Dendritic cell treated with granulocyte-macrophage colony-stimulating factor and Interleukin-4, amounts not matched to agents 40 ng/mL and 50 ng/mL, for 4 days (primary cell): ENCODE measurements at regions not wholly inside any gene's neighbourhood (a gene's known extent, or its start where the extent isn't known, plus 50 kb on each side); places are given as distances from the start of the nearest gene placed in this dataset.
"Not testable (repeated sequence)": the region's sequence is repeated elsewhere in the genome, so short reads cannot be mapped to it uniquely, and the experiment has no call there.

ENCODE experiments used
- H3K27ac Mint-ChIP-seq: one replicate; pipeline ENCODE4 v1.8.0; 2022; ENCODE audit warnings: mild to moderate bottlenecking, mixed read lengths
- H3K27me3 Mint-ChIP-seq: one replicate; pipeline ENCODE4 v1.8.0; 2022; ENCODE audit warnings: mild to moderate bottlenecking, mixed read lengths
- H3K36me3 Mint-ChIP-seq: one replicate; pipeline ENCODE4 v1.8.0; 2022; ENCODE audit warnings: low read depth, mixed read lengths
- H3K4me1 Mint-ChIP-seq: one replicate; pipeline ENCODE4 v1.8.0; 2022; ENCODE audit warnings: low read depth, mixed read lengths
- H3K4me3 Mint-ChIP-seq: one replicate; pipeline ENCODE4 v1.8.0; 2022; ENCODE audit warnings: mild to moderate bottlenecking, moderate library complexity, mixed read lengths
- H3K9me3 Mint-ChIP-seq: one replicate; pipeline ENCODE4 v1.8.0; 2022; ENCODE audit warnings: mixed read lengths
- intact Hi-C: fragments of 100-400 bp; cut with micrococcal nuclease; formaldehyde crosslinking; loops from one replicate; pipeline ENCODE4 v1.15.0; 2022

- no peak overlapping the region for H3K4me3 Mint-ChIP-seq
- no peaks in the 10 kb centered on the region for H3K9me3 Mint-ChIP-seq
- intact Hi-C loops: no loop called here
- no peak overlapping the region for H3K27ac Mint-ChIP-seq
- no peaks in the 10 kb centered on the region for H3K27me3 Mint-ChIP-seq
- H3K4me1 Mint-ChIP-seq: no peaks in the 10 kb centered on the region
- no peaks in the 10 kb centered on the region for H3K36me3 Mint-ChIP-seq
Measured at GRCh38 chr14:25699981-25700380, 650.0 kb upstream of the STXBP6 start.

GRCh38 chr14:25698111-25698510, 648.2 kb upstream of the STXBP6 start:
- Mint-ChIP-seq H3K4me1 (no peaks in the 10 kb centered on the region), H3K27ac (no peak overlapping the region), H3K36me3 (no peaks in the 10 kb centered on the region), H3K4me3 (no peak overlapping the region), H3K9me3 (no peaks in the 10 kb centered on the region), H3K27me3 (no peaks in the 10 kb centered on the region)
- intact Hi-C loops: no loop called here

DNA sequence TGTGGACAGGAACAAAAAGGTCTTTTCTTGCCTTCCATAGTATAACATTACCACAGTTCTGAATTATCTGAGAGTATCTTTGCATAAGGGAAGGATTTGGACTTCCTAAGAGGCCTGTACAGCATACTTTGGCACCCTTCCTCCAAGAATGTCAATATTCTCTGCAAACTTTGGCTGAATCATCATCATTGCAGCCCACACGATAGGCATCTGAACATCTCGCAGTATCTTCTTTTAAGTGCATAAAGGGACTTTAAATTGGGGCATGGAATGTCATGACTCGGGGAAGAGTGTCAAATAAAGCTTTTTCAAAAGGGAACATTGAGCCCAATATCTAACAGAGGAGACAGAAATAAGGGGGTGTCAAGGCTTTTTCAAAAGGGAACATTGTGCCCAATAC, 646.2 kb upstream of the STXBP6 start:
- H3K27ac Mint-ChIP-seq: no peak overlapping the region
- H3K27me3 Mint-ChIP-seq: no peaks in the 10 kb centered on the region
- no peaks in the 10 kb centered on the region for H3K4me1 Mint-ChIP-seq
- no peaks in the 10 kb centered on the region for H3K36me3 Mint-ChIP-seq
- no peak overlapping the region for H3K4me3 Mint-ChIP-seq
- no peaks in the 10 kb centered on the region for H3K9me3 Mint-ChIP-seq
- intact Hi-C loops: no loop called here

DNA sequence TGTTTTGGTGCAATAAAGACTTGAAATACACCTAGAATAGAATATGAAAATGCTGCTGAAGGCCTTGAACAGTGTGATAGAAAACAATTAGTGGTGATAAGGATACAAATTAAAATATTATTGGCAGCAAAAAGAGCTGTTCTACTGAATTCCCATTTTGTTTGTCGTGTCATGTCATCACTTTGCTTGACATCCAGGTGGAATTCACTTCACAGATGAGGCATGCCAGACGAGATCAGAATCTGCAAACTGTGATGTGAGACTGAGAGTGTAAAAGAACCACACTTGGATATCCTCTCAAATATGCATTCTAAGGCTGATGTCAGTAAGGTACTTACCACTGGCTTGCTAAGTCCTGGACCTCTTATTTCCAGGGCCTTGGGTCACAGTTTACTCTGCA, 635.1 kb upstream of the STXBP6 start:
- H3K4me1 Mint-ChIP-seq: no peaks in the 10 kb centered on the region
- no peak overlapping the region for H3K27ac Mint-ChIP-seq
- H3K9me3 Mint-ChIP-seq: peaks cover 23% of the 10 kb centered on the region
- no peak overlapping the region for H3K4me3 Mint-ChIP-seq
- intact Hi-C loops: no loop called here
- no peaks in the 10 kb centered on the region for H3K27me3 Mint-ChIP-seq
- H3K36me3 Mint-ChIP-seq: no peaks in the 10 kb centered on the region

DNA sequence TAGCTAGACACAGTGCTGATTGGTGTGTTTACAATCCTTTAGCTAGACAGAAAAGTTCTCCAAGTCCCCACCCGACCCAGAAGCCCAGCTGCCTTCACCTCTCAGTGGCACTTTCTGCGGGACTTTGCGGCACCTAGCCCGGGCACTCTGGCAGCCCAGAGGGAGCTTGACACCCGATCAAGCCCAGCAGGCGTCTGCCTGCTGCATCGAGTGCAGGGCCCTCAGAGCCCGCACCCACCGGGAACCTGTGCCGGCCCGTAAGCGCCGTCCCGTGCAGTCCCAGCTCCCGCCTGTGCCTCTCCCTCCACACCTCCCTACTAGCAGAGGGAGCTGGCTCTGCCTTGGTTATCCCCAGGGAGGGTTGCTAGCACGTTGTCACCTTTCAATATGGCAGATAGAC, 631.0 kb upstream of the STXBP6 start:
- intact Hi-C loops: no loop called here
- Mint-ChIP-seq H3K27me3 (no peaks in the 10 kb centered on the region), H3K4me1 (no peaks in the 10 kb centered on the region), H3K4me3 (no peak overlapping the region), H3K27ac (no peak overlapping the region), H3K9me3 (peaks cover 44% of the 10 kb centered on the region), H3K36me3 (no peaks in the 10 kb centered on the region)

DNA sequence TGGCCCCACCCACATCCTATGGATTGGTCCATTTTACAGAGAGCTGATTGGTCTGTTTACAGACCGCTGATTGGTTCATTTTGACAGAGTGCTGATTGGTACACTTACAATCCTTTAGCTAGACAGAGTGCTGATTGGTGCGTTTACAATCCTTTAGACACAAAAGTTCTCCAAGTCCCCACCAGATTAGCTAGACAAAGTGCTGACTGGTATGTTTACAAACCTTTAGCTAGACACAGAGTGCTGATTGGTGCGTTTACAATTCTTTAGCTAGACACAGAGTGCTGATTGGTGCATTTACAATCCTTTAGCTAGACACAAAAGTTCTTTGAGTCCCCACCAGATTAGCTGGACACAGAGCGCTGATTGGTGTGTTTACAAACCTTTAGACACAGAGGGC, 630.6 kb upstream of the STXBP6 start:
- H3K4me1 Mint-ChIP-seq, H3K27ac Mint-ChIP-seq, intact Hi-C loops, H3K36me3 Mint-ChIP-seq, H3K4me3 Mint-ChIP-seq, H3K27me3 Mint-ChIP-seq: not testable (repeated sequence)
- peaks cover 44% of the 10 kb centered on the region for H3K9me3 Mint-ChIP-seq

GRCh38 chr14:25677111-25677510, 627.2 kb upstream of the STXBP6 start:
- Mint-ChIP-seq H3K4me3 (no peak overlapping the region), H3K27ac (no peak overlapping the region), H3K36me3 (no peaks in the 10 kb centered on the region), H3K4me1 (no peaks in the 10 kb centered on the region), H3K9me3 (peaks cover 41% of the 10 kb centered on the region), H3K27me3 (no peaks in the 10 kb centered on the region)
- intact Hi-C loops: no loop called here

- no peaks in the 10 kb centered on the region for H3K9me3 Mint-ChIP-seq
- no peaks in the 10 kb centered on the region for H3K36me3 Mint-ChIP-seq
- H3K4me3 Mint-ChIP-seq: no peak overlapping the region
- H3K27ac Mint-ChIP-seq: no peak overlapping the region
- no peaks in the 10 kb centered on the region for H3K27me3 Mint-ChIP-seq
- intact Hi-C loops: no loop called here
- H3K4me1 Mint-ChIP-seq: no peaks in the 10 kb centered on the region
Measured at GRCh38 chr14:25667387-25667786, 617.4 kb upstream of the STXBP6 start.

DNA sequence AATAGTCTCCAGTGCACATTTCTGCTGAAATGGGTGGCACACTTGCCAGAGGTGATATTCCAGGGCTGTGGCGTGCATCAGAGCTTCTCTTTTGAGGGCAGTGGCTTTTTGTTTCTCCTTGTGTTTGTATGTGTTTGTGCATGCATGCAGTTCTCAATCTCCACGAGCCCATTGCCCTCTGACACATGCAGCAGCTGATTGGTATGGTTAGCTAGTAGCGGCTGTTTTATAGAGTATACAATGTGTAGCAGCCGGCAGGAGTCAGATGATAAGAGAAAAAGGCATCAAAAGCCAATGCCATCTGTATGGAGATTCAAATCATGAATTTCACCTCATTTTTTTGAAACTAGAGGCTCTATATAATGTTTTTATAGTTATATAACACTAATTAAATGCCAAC, 616.9 kb upstream of the STXBP6 start:
- Mint-ChIP-seq H3K4me1 (no peaks in the 10 kb centered on the region), H3K36me3 (no peaks in the 10 kb centered on the region), H3K4me3 (no peak overlapping the region), H3K9me3 (no peaks in the 10 kb centered on the region), H3K27me3 (no peaks in the 10 kb centered on the region), H3K27ac (no peak overlapping the region)
- intact Hi-C loops: no loop called here

DNA sequence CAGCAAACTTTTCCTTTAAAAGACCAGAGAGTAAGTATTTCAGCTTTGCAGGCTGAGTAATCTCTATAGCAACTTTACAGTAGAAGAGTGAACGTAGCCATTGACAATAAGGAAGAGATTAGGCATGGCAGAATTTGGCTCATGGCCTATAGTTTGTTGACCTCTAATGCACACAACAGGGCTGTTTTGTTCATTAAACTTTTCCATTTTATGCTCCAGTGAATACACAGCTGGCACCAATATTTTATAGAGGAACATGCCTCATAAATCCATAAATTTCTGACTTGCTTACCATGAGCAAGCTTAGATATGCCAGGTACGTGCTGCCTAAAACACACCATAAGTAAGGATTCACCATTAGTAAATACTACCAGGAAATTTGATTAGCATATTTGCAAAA, 609.0 kb upstream of the STXBP6 start:
- intact Hi-C loops: no loop called here
- Mint-ChIP-seq H3K4me3 (no peak overlapping the region), H3K27me3 (no peaks in the 10 kb centered on the region), H3K36me3 (no peaks in the 10 kb centered on the region), H3K4me1 (no peaks in the 10 kb centered on the region), H3K9me3 (no peaks in the 10 kb centered on the region), H3K27ac (no peak overlapping the region)

GRCh38 chr14:25630447-25630846, 580.5 kb upstream of the STXBP6 start:
- H3K4me1 Mint-ChIP-seq: no peaks in the 10 kb centered on the region
- intact Hi-C loops: no loop called here
- H3K9me3 Mint-ChIP-seq: no peaks in the 10 kb centered on the region
- no peaks in the 10 kb centered on the region for H3K36me3 Mint-ChIP-seq
- H3K27ac Mint-ChIP-seq: no peak overlapping the region
- H3K27me3 Mint-ChIP-seq: no peaks in the 10 kb centered on the region
- no peak overlapping the region for H3K4me3 Mint-ChIP-seq

GRCh38 chr14:25628978-25629377, 579.0 kb upstream of the STXBP6 start:
- Mint-ChIP-seq H3K4me3 (no peak overlapping the region), H3K9me3 (no peaks in the 10 kb centered on the region), H3K27me3 (no peaks in the 10 kb centered on the region), H3K27ac (no peak overlapping the region), H3K4me1 (no peaks in the 10 kb centered on the region), H3K36me3 (no peaks in the 10 kb centered on the region)
- intact Hi-C loops: no loop called here

GRCh38 chr14:25628390-25628789, 578.4 kb upstream of the STXBP6 start:
- Mint-ChIP-seq H3K4me1 (no peaks in the 10 kb centered on the region), H3K4me3 (no peak overlapping the region), H3K9me3 (no peaks in the 10 kb centered on the region), H3K27me3 (no peaks in the 10 kb centered on the region), H3K27ac (no peak overlapping the region), H3K36me3 (no peaks in the 10 kb centered on the region)
- intact Hi-C loops: no loop called here

DNA sequence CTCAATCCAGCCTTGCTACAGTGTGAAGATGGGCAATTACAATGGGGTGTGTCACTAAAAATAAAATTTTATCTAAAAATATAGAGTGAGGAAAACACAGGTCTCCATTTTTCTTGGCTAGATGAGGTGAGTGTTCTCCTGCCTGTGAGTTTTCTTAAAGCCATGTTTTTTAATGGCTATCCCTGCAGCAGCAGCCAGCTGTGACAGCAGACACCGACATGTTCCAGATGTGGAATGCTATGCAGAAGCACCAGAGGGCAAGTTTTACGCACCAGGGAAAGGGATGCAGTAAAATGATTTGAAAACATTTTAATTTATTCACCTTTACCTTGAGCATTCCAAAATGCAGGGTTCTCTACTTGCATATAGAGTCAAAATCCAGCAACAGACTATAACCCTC, 577.0 kb upstream of the STXBP6 start:
- intact Hi-C loops: no loop called here
- no peaks in the 10 kb centered on the region for H3K9me3 Mint-ChIP-seq
- no peak overlapping the region for H3K27ac Mint-ChIP-seq

DNA sequence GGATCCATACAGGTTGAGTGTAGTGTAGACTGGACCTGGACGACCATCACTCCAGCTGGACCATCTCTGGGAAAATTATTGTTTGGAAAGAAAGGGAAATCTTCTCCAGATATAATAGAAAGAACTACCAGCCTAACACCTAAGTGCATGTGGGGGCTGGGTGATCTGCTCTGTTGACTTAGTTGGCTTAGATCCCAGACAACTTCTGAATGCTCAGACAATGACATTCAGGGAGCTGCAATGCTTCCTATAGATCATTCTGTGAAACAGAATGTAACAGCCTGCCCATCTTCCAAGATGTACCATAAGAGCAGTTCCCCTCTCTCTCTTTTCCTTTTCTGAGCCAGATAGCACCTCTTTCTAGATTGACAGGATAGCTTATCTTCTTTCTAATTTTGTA, 572.8 kb upstream of the STXBP6 start:
- Mint-ChIP-seq H3K9me3 (peaks cover 38% of the 10 kb centered on the region), H3K27ac (no peak overlapping the region), H3K36me3 (no peaks in the 10 kb centered on the region), H3K27me3 (no peaks in the 10 kb centered on the region), H3K4me1 (no peaks in the 10 kb centered on the region), H3K4me3 (no peak overlapping the region)
- intact Hi-C loops: no loop called here

More for the DNA sequence above, 577.0 kb upstream of the STXBP6 start:
- Mint-ChIP-seq H3K27me3 (no peaks in the 10 kb centered on the region), H3K4me1 (no peaks in the 10 kb centered on the region), H3K4me3 (no peak overlapping the region), H3K36me3 (no peaks in the 10 kb centered on the region)

DNA sequence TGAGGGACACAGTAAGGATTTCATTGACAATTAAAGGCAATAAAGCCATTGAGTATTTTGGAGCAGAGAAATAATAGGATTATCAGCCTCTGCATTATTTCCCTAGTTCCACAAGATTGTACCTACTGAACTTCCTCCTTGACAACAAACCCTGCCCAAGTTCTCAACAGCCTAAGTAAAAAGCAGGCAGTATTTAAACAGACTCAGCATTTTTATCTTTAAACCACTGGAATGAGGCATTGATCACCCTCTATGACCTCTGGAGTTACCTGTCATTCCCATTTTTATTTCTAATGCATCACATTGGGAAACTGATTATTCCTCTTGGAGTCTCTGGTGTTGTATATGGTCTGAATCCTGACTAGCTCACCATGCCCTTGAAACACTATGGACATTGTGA, 570.6 kb upstream of the STXBP6 start:
- Mint-ChIP-seq H3K36me3 (no peaks in the 10 kb centered on the region), H3K27me3 (no peaks in the 10 kb centered on the region), H3K4me3 (no peak overlapping the region), H3K27ac (no peak overlapping the region), H3K4me1 (no peaks in the 10 kb centered on the region), H3K9me3 (peaks cover 52% of the 10 kb centered on the region)
- intact Hi-C loops: no loop called here
